Dendritic cell treated with granulocyte-macrophage colony-stimulating factor and Interleukin-4, amounts not matched to agents 40 ng/mL and 50 ng/mL, for 4 days (primary cell): ENCODE measurements at regions not wholly inside any gene's neighbourhood (a gene's known extent, or its start where the extent isn't known, plus 50 kb on each side); places are given as distances from the start of the nearest gene placed in this dataset.
"Not testable (repeated sequence)": the region's sequence is repeated elsewhere in the genome, so short reads cannot be mapped to it uniquely, and the experiment has no call there.

Source experiments
- H3K27ac Mint-ChIP-seq: one replicate; pipeline ENCODE4 v1.8.0; 2022; ENCODE audit warnings: mild to moderate bottlenecking, mixed read lengths
- H3K27me3 Mint-ChIP-seq: one replicate; pipeline ENCODE4 v1.8.0; 2022; ENCODE audit warnings: mild to moderate bottlenecking, mixed read lengths
- H3K36me3 Mint-ChIP-seq: one replicate; pipeline ENCODE4 v1.8.0; 2022; ENCODE audit warnings: low read depth, mixed read lengths
- H3K4me1 Mint-ChIP-seq: one replicate; pipeline ENCODE4 v1.8.0; 2022; ENCODE audit warnings: low read depth, mixed read lengths
- H3K4me3 Mint-ChIP-seq: one replicate; pipeline ENCODE4 v1.8.0; 2022; ENCODE audit warnings: mild to moderate bottlenecking, moderate library complexity, mixed read lengths
- H3K9me3 Mint-ChIP-seq: one replicate; pipeline ENCODE4 v1.8.0; 2022; ENCODE audit warnings: mixed read lengths
- intact Hi-C: fragments of 100-400 bp; cut with micrococcal nuclease; formaldehyde crosslinking; loops from one replicate; pipeline ENCODE4 v1.15.0; 2022

- Mint-ChIP-seq H3K4me3 (no peak overlapping the region), H3K27ac (no peak overlapping the region), H3K4me1 (peaks cover 12% of the 10 kb centered on the region), H3K9me3 (no peaks in the 10 kb centered on the region), H3K27me3 (peaks cover 12% of the 10 kb centered on the region), H3K36me3 (no peaks in the 10 kb centered on the region)
- intact Hi-C loops: no loop called here
These were observed 94.6 kb upstream of the GSE1 start for GRCh38 chr16:85518398-85519049.

GRCh38 chr16:85519050-85519440 is 94.1 kb upstream of the GSE1 start:
- H3K9me3 Mint-ChIP-seq, H3K36me3 Mint-ChIP-seq, intact Hi-C loops, H3K4me3 Mint-ChIP-seq, H3K27ac Mint-ChIP-seq: not testable (repeated sequence)
- Mint-ChIP-seq H3K27me3 (peaks cover 13% of the 10 kb centered on the region), H3K4me1 (peaks cover 14% of the 10 kb centered on the region)

- Mint-ChIP-seq H3K27ac (no peak overlapping the region), H3K4me3 (no peak overlapping the region), H3K27me3 (peaks cover 13% of the 10 kb centered on the region), H3K36me3 (no peaks in the 10 kb centered on the region), H3K9me3 (no peaks in the 10 kb centered on the region), H3K4me1 (peaks cover 18% of the 10 kb centered on the region)
- intact Hi-C loops: no loop called here
These were observed 93.4 kb upstream of the GSE1 start for GRCh38 chr16:85519540-85520231.

- H3K27me3 Mint-ChIP-seq: peaks cover 13% of the 10 kb centered on the region
- no peaks in the 10 kb centered on the region for H3K9me3 Mint-ChIP-seq
- no peaks in the 10 kb centered on the region for H3K36me3 Mint-ChIP-seq
- intact Hi-C loops: no loop called here
- no peak overlapping the region for H3K27ac Mint-ChIP-seq
- H3K4me3 Mint-ChIP-seq: no peak overlapping the region
- peaks cover 31% of the 10 kb centered on the region for H3K4me1 Mint-ChIP-seq
These were observed 92.1 kb upstream of the GSE1 start for GRCh38 chr16:85520853-85521521.

- Mint-ChIP-seq H3K4me1 (peaks cover 35% of the 10 kb centered on the region), H3K27me3 (peaks cover 16% of the 10 kb centered on the region), H3K4me3 (no peak overlapping the region), H3K27ac (no peak overlapping the region), H3K9me3 (no peaks in the 10 kb centered on the region), H3K36me3 (no peaks in the 10 kb centered on the region)
- intact Hi-C loops: no loop called here
These were observed 91.4 kb upstream of the GSE1 start for GRCh38 chr16:85521552-85522307.

GRCh38 chr16:85522308-85522841 is 90.7 kb upstream of the GSE1 start:
- no peak overlapping the region for H3K27ac Mint-ChIP-seq
- H3K4me3 Mint-ChIP-seq: no peak overlapping the region
- intact Hi-C loops: no loop called here
- no peaks in the 10 kb centered on the region for H3K9me3 Mint-ChIP-seq
- H3K4me1 Mint-ChIP-seq: peaks cover 35% of the 10 kb centered on the region
- H3K36me3 Mint-ChIP-seq: no peaks in the 10 kb centered on the region
- peaks cover 16% of the 10 kb centered on the region for H3K27me3 Mint-ChIP-seq

- Mint-ChIP-seq H3K27ac (no peak overlapping the region), H3K36me3 (no peaks in the 10 kb centered on the region), H3K4me3 (no peak overlapping the region), H3K9me3 (no peaks in the 10 kb centered on the region), H3K4me1 (peaks cover 41% of the 10 kb centered on the region), H3K27me3 (peaks cover 17% of the 10 kb centered on the region)
- intact Hi-C loops: no loop called here
These were observed 90.1 kb upstream of the GSE1 start for GRCh38 chr16:85522842-85523601.

GRCh38 chr16:85523602-85524364 is 89.3 kb upstream of the GSE1 start:
- Mint-ChIP-seq H3K36me3 (no peaks in the 10 kb centered on the region), H3K27me3 (peaks cover 20% of the 10 kb centered on the region), H3K27ac (no peak overlapping the region), H3K4me3 (no peak overlapping the region), H3K9me3 (no peaks in the 10 kb centered on the region), H3K4me1 (peaks cover 47% of the 10 kb centered on the region)
- intact Hi-C loops: no loop called here

GRCh38 chr16:85524365-85524629 is 88.8 kb upstream of the GSE1 start:
- intact Hi-C loops: no loop called here
- peaks cover 49% of the 10 kb centered on the region for H3K4me1 Mint-ChIP-seq
- H3K4me3 Mint-ChIP-seq: no peak overlapping the region
- no peak overlapping the region for H3K27ac Mint-ChIP-seq
- peaks cover 21% of the 10 kb centered on the region for H3K27me3 Mint-ChIP-seq
- no peaks in the 10 kb centered on the region for H3K36me3 Mint-ChIP-seq
- no peaks in the 10 kb centered on the region for H3K9me3 Mint-ChIP-seq

- intact Hi-C loops: no loop called here
- no peak overlapping the region for H3K27ac Mint-ChIP-seq
- H3K4me1 Mint-ChIP-seq: peaks cover 49% of the 10 kb centered on the region
- H3K4me3 Mint-ChIP-seq: no peak overlapping the region
- H3K27me3 Mint-ChIP-seq: peaks cover 21% of the 10 kb centered on the region
- no peaks in the 10 kb centered on the region for H3K9me3 Mint-ChIP-seq
- H3K36me3 Mint-ChIP-seq: no peaks in the 10 kb centered on the region
These were observed 88.3 kb upstream of the GSE1 start for GRCh38 chr16:85524630-85525419.

- H3K36me3 Mint-ChIP-seq: no peaks in the 10 kb centered on the region
- H3K4me1 Mint-ChIP-seq: peaks cover 49% of the 10 kb centered on the region
- no peak overlapping the region for H3K4me3 Mint-ChIP-seq
- no peaks in the 10 kb centered on the region for H3K9me3 Mint-ChIP-seq
- no peak overlapping the region for H3K27ac Mint-ChIP-seq
- intact Hi-C loops: no loop called here
- peaks cover 21% of the 10 kb centered on the region for H3K27me3 Mint-ChIP-seq
These were observed 87.5 kb upstream of the GSE1 start for GRCh38 chr16:85525420-85526184.
